ENCODE measurements at regions not wholly inside any gene's neighbourhood (a gene's known extent, or its start where the extent isn't known, plus 50 kb on each side); places are given as distances from the start of the nearest gene placed in this dataset.
"Not testable (repeated sequence)": the region's sequence is repeated elsewhere in the genome, so short reads cannot be mapped to it uniquely, and the experiment has no call there.

DNA sequence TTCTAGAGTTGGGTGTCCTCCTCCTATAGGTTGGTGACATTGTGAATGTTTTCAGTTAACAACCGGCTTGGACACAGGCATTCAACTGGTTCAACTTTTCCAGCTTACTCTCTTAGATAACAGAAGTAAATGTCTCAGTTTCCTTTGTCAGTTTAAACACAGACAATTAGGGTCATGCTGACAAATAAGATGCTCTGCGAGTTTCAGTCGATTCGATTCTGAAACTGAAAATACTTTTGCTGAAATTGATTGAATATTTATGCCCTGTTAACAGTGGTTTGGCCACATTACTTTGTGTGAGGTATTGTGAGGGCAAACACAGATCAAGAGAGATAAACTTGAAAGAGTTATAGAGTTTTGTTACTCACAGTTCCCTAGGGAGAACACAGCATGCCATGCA lies 330.5 kb upstream of the FOLH1 start:
- not testable (repeated sequence) for TF ChIP-seq POLR2A (IDR thresholded peaks at IDR 0.05; ENCODE audit: low read length); GATA1 (IDR thresholded peaks at IDR 0.05; ENCODE audit: low read depth, low read length)
